Endothelial cell of umbilical vein (primary cell): ENCODE measurements at regions not wholly inside any gene's neighbourhood (a gene's known extent, or its start where the extent isn't known, plus 50 kb on each side); places are given as distances from the start of the nearest gene placed in this dataset.

Experiments used
- BruUV-seq: library from RNA; stranded (reverse); fragments of 400-500 nt; replicated peaks from 2 replicates; lab custom pipeline; 2021; lab: Mats Ljungman, UMichigan
- CTCF ChIA-PET: fragments of 300-600, 350-600 bp; sonication (Branson Sonifier 250); formaldehyde crosslinking; loops from one replicate; lab custom pipeline; 2021; ENCODE audit warnings: antibody characterized with exemption, inconsistent platforms; lab: Charles Lee
- POLR2A ChIA-PET: fragments of 300-600, 350-600 bp; sonication (Branson Sonifier 250); formaldehyde crosslinking; loops from one replicate; lab custom pipeline; 2021; ENCODE audit warnings: antibody characterized with exemption, inconsistent platforms; lab: Charles Lee
- DNase-seq: peaks from one replicate; pipeline ENCODE4 v3.0.0-alpha.2; 2011; ENCODE audit warnings: low read depth, low spot score
- FAIRE-seq: peaks from 2 replicates; lab custom pipeline; 2011; peaks lifted over from hg19 to GRCh38; lab: Jason Lieb, UNC
- H2AFZ ChIP-seq: 2 replicates; pipeline ENCODE4 v1.6.0; 2012; ENCODE audit warnings: low read depth, low read length, control low read depth, inconsistent platforms
- H3K27ac ChIP-seq: 2 replicates; pipeline ENCODE4 v1.5.1; 2011; ENCODE audit warnings: low read depth, mild to moderate bottlenecking, control low read depth, low read length, moderate library complexity; ENCODE audit not compliant: insufficient read depth
- H3K27me3 ChIP-seq, 2 experiments: 2 replicates each; pipeline versions ENCODE4 v1.6.0 to v1.6.1; 2011; ENCODE audit warnings: low read length in 2 of 2, mixed read lengths in 1 of 2; ENCODE audit not compliant: control insufficient read depth in 2 of 2, insufficient read depth in 2 of 2
- H3K36me3 ChIP-seq, 2 experiments: 2 replicates in 1 of 2; 3 replicates in 1 of 2; pipeline ENCODE4 v1.5.1; 2011; ENCODE audit warnings: low read length in 2 of 2, mild to moderate bottlenecking in 1 of 2, moderate library complexity in 1 of 2; ENCODE audit not compliant: control insufficient read depth in 2 of 2, insufficient read depth in 2 of 2; ENCODE audit errors: extremely low read depth in 1 of 2
- H3K4me1 ChIP-seq: 3 replicates; pipeline ENCODE4 v1.5.1; 2011; ENCODE audit warnings: mild to moderate bottlenecking, low read length; ENCODE audit not compliant: control insufficient read depth, insufficient read depth; ENCODE audit errors: extremely low read depth
- H3K4me2 ChIP-seq: 2 replicates; pipeline ENCODE4 v1.6.1; 2011; ENCODE audit warnings: low read length, control low read depth, mixed read lengths; ENCODE audit not compliant: insufficient read depth
- H3K4me3 ChIP-seq, 3 experiments: fragments of 200-600 bp in 1 of 3; sonication (generic), shearing (Covaris generic) in 1 of 3; replicated peaks in 1 of 3; 2 replicates each; pipeline ENCODE4 v1.5.1; 2011 to 2016; ENCODE audit warnings: control low read depth in 3 of 3, low read length in 3 of 3, mild to moderate bottlenecking in 2 of 3, inconsistent platforms in 1 of 3, low read depth in 1 of 3, moderate library complexity in 1 of 3; ENCODE audit not compliant: insufficient read depth in 1 of 3
- H3K79me2 ChIP-seq: 2 replicates; pipeline ENCODE4 v1.6.0; 2012; ENCODE audit warnings: low read length, inconsistent platforms; ENCODE audit not compliant: control insufficient read depth, insufficient read depth
- H3K9ac ChIP-seq: replicated peaks from 2 replicates; pipeline ENCODE3; 2011; ENCODE audit warnings: low read length, control low read depth; ENCODE audit not compliant: insufficient read depth; ENCODE audit errors: extremely low read depth
- H3K9me1 ChIP-seq: replicated peaks from 3 replicates; pipeline ENCODE4 v1.6.0; 2011; ENCODE audit warnings: mild to moderate bottlenecking, low read length; ENCODE audit not compliant: control insufficient read depth, insufficient read depth; ENCODE audit errors: extremely low read depth
- H3K9me3 ChIP-seq: replicated peaks from 2 replicates; pipeline ENCODE4 v1.5.1; 2012; ENCODE audit warnings: low read length, inconsistent platforms; ENCODE audit not compliant: control insufficient read depth, insufficient read depth
- H4K20me1 ChIP-seq: replicated peaks from 2 replicates; pipeline ENCODE3; 2011; ENCODE audit warnings: mild to moderate bottlenecking, low read length; ENCODE audit not compliant: control insufficient read depth, insufficient read depth; ENCODE audit errors: extremely low read depth
- EZH2 ChIP-seq: IDR thresholded peaks from 2 replicates; pipeline ENCODE4 v1.6.1; 2012; ENCODE audit warnings: borderline replicate concordance, low read depth, mild to moderate bottlenecking, moderate library complexity, low read length, inconsistent platforms; ENCODE audit not compliant: severe bottlenecking
- FOS ChIP-seq: IDR thresholded peaks from 2 replicates; pipeline ENCODE4 v1.6.1; 2011; ENCODE audit warnings: mild to moderate bottlenecking, low read length, moderate library complexity, borderline replicate concordance; ENCODE audit not compliant: insufficient read depth
- GATA2 ChIP-seq: IDR thresholded peaks from 2 replicates; pipeline ENCODE4 v1.7.0; 2011; ENCODE audit warnings: low read depth, mild to moderate bottlenecking, moderate library complexity, mixed read lengths, low read length; ENCODE audit not compliant: insufficient read length, insufficient read depth
- JUN ChIP-seq: IDR thresholded peaks from 2 replicates; pipeline ENCODE4 v1.6.1; 2011; ENCODE audit warnings: borderline replicate concordance, low read depth; ENCODE audit not compliant: insufficient read length, insufficient read depth
- MAX ChIP-seq: IDR thresholded peaks from 2 replicates; pipeline ENCODE4 v1.6.1; 2011; ENCODE audit not compliant: insufficient read depth, insufficient read length
- MYC ChIP-seq: IDR thresholded peaks from one replicate; pipeline ENCODE4 v1.6.1; 2011; ENCODE audit warnings: mild to moderate bottlenecking, low read depth, low read length
- POLR2A ChIP-seq: IDR thresholded peaks from 2 replicates; pipeline ENCODE4 v1.6.1; 2012; ENCODE audit warnings: low read depth, mild to moderate bottlenecking, control low read depth, low read length
- POLR2AphosphoS5 ChIP-seq: IDR thresholded peaks from 2 replicates; pipeline ENCODE4 v1.6.1; 2012; ENCODE audit warnings: low read depth, mild to moderate bottlenecking, control low read depth, low read length, moderate library complexity; ENCODE audit not compliant: insufficient read depth
- dilution Hi-C: fragments of 300-500 bp; cut with MboI; formaldehyde crosslinking; loops from one replicate; pipeline ENCODE4 v1.15.0; 2019; ENCODE audit warnings: low sequenced_read_pairs; ENCODE audit not compliant: extremely low pct_ligation_motif_present
- intact Hi-C: fragments of 100-400 bp; cut with micrococcal nuclease; formaldehyde crosslinking; loops from one replicate; pipeline ENCODE4 v1.10.0; 2022
- TF ChIP-seq, protein P1 (sequence below), 2 donors: IDR thresholded peaks; 1 replicate in 1 of 2; 2 replicates in 1 of 2; pipeline ENCODE4 v1.5.1; 2011; ENCODE audit warnings: low read length in 2 of 2, mild to moderate bottlenecking in 2 of 2, moderate library complexity in 2 of 2, control low read depth in 1 of 2, inconsistent platforms in 1 of 2, low read depth in 1 of 2; ENCODE audit not compliant: insufficient read depth in 1 of 2; ENCODE audit errors: extremely low read depth in 1 of 2

- Histone ChIP-seq H4K20me1 (no peaks in the 10 kb centered on the region), H3K27ac (no peak overlapping the region), H3K9me3 (no peaks in the 10 kb centered on the region), H3K4me2 (no peak overlapping the region), H3K4me3 (no peak overlapping the region), H3K9me1 (no peaks in the 10 kb centered on the region), H2AFZ (no peak overlapping the region), H3K9ac (no peak overlapping the region), H3K4me1 (peaks cover 6% of the 10 kb centered on the region), H3K36me3 (no peaks in the 10 kb centered on the region), H3K79me2 (no peaks in the 10 kb centered on the region), H3K27me3 (no peaks in the 10 kb centered on the region)
- TF ChIP-seq, protein P1, sequence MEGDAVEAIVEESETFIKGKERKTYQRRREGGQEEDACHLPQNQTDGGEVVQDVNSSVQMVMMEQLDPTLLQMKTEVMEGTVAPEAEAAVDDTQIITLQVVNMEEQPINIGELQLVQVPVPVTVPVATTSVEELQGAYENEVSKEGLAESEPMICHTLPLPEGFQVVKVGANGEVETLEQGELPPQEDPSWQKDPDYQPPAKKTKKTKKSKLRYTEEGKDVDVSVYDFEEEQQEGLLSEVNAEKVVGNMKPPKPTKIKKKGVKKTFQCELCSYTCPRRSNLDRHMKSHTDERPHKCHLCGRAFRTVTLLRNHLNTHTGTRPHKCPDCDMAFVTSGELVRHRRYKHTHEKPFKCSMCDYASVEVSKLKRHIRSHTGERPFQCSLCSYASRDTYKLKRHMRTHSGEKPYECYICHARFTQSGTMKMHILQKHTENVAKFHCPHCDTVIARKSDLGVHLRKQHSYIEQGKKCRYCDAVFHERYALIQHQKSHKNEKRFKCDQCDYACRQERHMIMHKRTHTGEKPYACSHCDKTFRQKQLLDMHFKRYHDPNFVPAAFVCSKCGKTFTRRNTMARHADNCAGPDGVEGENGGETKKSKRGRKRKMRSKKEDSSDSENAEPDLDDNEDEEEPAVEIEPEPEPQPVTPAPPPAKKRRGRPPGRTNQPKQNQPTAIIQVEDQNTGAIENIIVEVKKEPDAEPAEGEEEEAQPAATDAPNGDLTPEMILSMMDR (IDR thresholded peaks at IDR 0.05; ENCODE audit: extremely low read depth in 1 of 2, insufficient read depth in 1 of 2, low read depth in 1 of 2, low read length in 2 of 2), result no peak
- no peak for TF ChIP-seq POLR2AphosphoS5
- no peak for TF ChIP-seq JUN
- TF ChIP-seq POLR2A, result no peak
- TF ChIP-seq MAX, result no peak
- no peak for TF ChIP-seq FOS
- no peak for TF ChIP-seq MYC
- TF ChIP-seq EZH2, result no peak
- no peak for TF ChIP-seq GATA2
- DNase-seq (no peak), FAIRE-seq (no peak)
- dilution Hi-C loops, result no loop called here
- BruUV-seq, result no TSS peak
- intact Hi-C loops, result no loop called here
- ChIA-PET CTCF (interaction anchor here (1.4 kb wide), 1 partner anchor 139 kb away, joined by 3 read pairs; no protein-coding TSS in a partner anchor), POLR2A (no interaction called here)
Observed at GRCh38 chr14:23866269-23866668, 87.3 kb upstream of the DHRS4 start.
